ENCODE measurements at regions not wholly inside any gene's neighbourhood (a gene's known extent, or its start where the extent isn't known, plus 50 kb on each side); places are given as distances from the start of the nearest gene placed in this dataset.

- TF ChIP-seq CTCF (IDR thresholded peaks at IDR 0.05) (no peak), POLR2A (IDR thresholded peaks at IDR 0.05) (no peak), POLR2AphosphoS5 (IDR thresholded peaks at IDR 0.05; ENCODE audit: insufficient read depth in 1 of 2, low read depth in 1 of 2) (no peak)
Observed at GRCh38 chr13:70884196-70884595, 775.9 kb upstream of the KLHL1 start.
